K562 (cell line): ENCODE measurements at regions not wholly inside any gene's neighbourhood (a gene's known extent, or its start where the extent isn't known, plus 50 kb on each side); places are given as distances from the start of the nearest gene placed in this dataset.
A peak's percentile ranks its signal among the peaks of the same experiment; 100 is the strongest.

Source experiments
- ASH1L ChIP-seq: fragments of 450-650 bp; IDR thresholded peaks from 2 replicates; pipeline ENCODE4 v1.6.1; 2018; ENCODE audit warnings: borderline replicate concordance, mild to moderate bottlenecking, low read depth; ENCODE audit not compliant: partially characterized antibody
- BRCA1 ChIP-seq, 2 experiments: fragments of 450-650 bp in 1 of 2; sonication (generic) in 1 of 2; formaldehyde crosslinking in 1 of 2; IDR thresholded peaks; 2 replicates each; pipeline versions ENCODE4 v1.5.0 to v1.6.1; 2017 to 2020; ENCODE audit warnings: mild to moderate bottlenecking in 1 of 2, missing genetic modification reagents in 1 of 2
- BRD4 ChIP-seq: fragments of 200-600 bp; sonication (generic); IDR thresholded peaks from 2 replicates; pipeline ENCODE4 v1.6.1; 2017; ENCODE audit warnings: inconsistent platforms
- CHD2 ChIP-seq: IDR thresholded peaks from 2 replicates; pipeline ENCODE4 v1.6.1; 2011; ENCODE audit warnings: low read depth, low read length
- ELF1 ChIP-seq: fragments of 200-800 bp; sonication (Bioruptor generic); IDR thresholded peaks from 2 replicates; pipeline ENCODE4 v1.6.1; 2016; ENCODE audit warnings: missing genetic modification characterization, missing compliant biosample characterization
- EP400 ChIP-seq: fragments of 450-650 bp; IDR thresholded peaks from 2 replicates; pipeline ENCODE4 v1.6.1; 2017; ENCODE audit warnings: antibody characterized with exemption, mild to moderate bottlenecking, moderate library complexity
- ETV5 ChIP-seq: sonication (generic); formaldehyde crosslinking; IDR thresholded peaks from 2 replicates; pipeline ENCODE4 v1.4.0; 2020; ENCODE audit warnings: low read depth, mild to moderate bottlenecking, missing genetic modification reagents
- HLTF ChIP-seq: fragments of 450-650 bp; IDR thresholded peaks from 2 replicates; pipeline ENCODE4 v1.6.1; 2016
- HMG20A ChIP-seq: fragments of 450-650 bp; formaldehyde crosslinking; conservative IDR thresholded peaks from 2 replicates; pipeline ENCODE4 v1.4.0; 2020; ENCODE audit warnings: mild to moderate bottlenecking, mixed read lengths
- MIER1 ChIP-seq: fragments of 450-650 bp; IDR thresholded peaks from 2 replicates; pipeline ENCODE4 v1.6.1; 2016; ENCODE audit warnings: antibody characterized with exemption, mild to moderate bottlenecking, low read depth
- MTF1 ChIP-seq: fragments of 250-450 bp; sonication (Bioruptor Pico); IDR thresholded peaks from 2 replicates; pipeline ENCODE4 v1.9.0; 2021; ENCODE audit warnings: moderate library complexity, mild to moderate bottlenecking, inconsistent platforms, borderline replicate concordance
- NCOA6 ChIP-seq: fragments of 450-650 bp; IDR thresholded peaks from 2 replicates; pipeline ENCODE4 v1.6.1; 2017; ENCODE audit warnings: mild to moderate bottlenecking
- PHF21A ChIP-seq: fragments of 450-650 bp; IDR thresholded peaks from 2 replicates; pipeline ENCODE4 v1.6.1; 2017; ENCODE audit warnings: low read depth, borderline replicate concordance
- ZNF507 ChIP-seq: conservative IDR thresholded peaks from 2 replicates; pipeline ENCODE4 v1.6.1; 2017; ENCODE audit warnings: missing genetic modification characterization, missing compliant biosample characterization
- ZNF764 ChIP-seq: fragments of 250-450 bp; sonication (Bioruptor Pico); IDR thresholded peaks from 2 replicates; pipeline ENCODE4 v1.4.0; 2020; ENCODE audit warnings: low read depth, mild to moderate bottlenecking, moderate library complexity
- TF ChIP-seq, protein P1 (sequence below): sonication (generic); formaldehyde crosslinking; IDR thresholded peaks from 2 replicates; pipeline ENCODE4 v1.8.0; 2022; ENCODE audit warnings: mild to moderate bottlenecking, missing genetic modification reagents, borderline replicate concordance
- TF ChIP-seq, protein P2 (sequence below): IDR thresholded peaks from 3 replicates; pipeline ENCODE4 v1.6.1; 2011; ENCODE audit warnings: borderline replicate concordance, mild to moderate bottlenecking, moderate library complexity; ENCODE audit not compliant: insufficient read length; ENCODE audit errors: extremely low read depth
- TF ChIP-seq, protein P3 (sequence below): fragments of 450-650 bp; formaldehyde crosslinking; IDR thresholded peaks from 2 replicates; pipeline ENCODE4 v1.4.0; 2020; ENCODE audit warnings: mild to moderate bottlenecking, moderate library complexity
- TF ChIP-seq, protein P4 (sequence below): fragments of 450-650 bp; IDR thresholded peaks from 2 replicates; pipeline ENCODE4 v1.6.1; 2017; ENCODE audit warnings: mild to moderate bottlenecking, moderate library complexity
- TF ChIP-seq, protein P5 (sequence below): sonication (generic); formaldehyde crosslinking; IDR thresholded peaks from 2 replicates; pipeline ENCODE4 v1.8.1; 2023; ENCODE audit warnings: mild to moderate bottlenecking, missing genetic modification reagents

DNA sequence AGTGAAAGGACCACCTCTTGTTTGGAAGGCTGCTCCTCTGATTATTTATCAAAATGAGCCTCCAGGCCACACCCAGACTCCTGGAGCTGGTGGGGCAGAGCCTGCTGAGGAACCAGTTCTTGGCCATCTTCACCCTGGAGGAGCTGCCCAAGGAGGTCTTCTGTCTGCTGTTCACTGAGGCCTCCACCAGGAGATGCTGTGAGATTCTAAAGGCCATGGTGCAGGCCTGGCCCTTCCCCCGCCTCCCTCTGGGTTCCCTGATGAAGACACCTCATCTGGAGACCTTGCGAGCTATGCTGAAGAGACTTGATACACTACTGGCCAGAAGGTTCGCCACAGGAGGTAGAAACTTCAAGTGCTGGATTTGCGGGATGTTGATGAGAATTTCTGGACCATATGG, 61.7 kb upstream of the GJA8 start (continued):
- TF ChIP-seq, protein P1, sequence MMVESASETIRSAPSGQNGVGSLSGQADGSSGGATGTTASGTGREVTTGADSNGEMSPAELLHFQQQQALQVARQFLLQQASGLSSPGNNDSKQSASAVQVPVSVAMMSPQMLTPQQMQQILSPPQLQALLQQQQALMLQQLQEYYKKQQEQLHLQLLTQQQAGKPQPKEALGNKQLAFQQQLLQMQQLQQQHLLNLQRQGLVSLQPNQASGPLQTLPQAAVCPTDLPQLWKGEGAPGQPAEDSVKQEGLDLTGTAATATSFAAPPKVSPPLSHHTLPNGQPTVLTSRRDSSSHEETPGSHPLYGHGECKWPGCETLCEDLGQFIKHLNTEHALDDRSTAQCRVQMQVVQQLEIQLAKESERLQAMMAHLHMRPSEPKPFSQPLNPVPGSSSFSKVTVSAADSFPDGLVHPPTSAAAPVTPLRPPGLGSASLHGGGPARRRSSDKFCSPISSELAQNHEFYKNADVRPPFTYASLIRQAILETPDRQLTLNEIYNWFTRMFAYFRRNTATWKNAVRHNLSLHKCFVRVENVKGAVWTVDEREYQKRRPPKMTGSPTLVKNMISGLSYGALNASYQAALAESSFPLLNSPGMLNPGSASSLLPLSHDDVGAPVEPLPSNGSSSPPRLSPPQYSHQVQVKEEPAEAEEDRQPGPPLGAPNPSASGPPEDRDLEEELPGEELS (CRISPR knock-in tag) = no peak
- TF ChIP-seq BRD4 (no peak), MTF1 (CRISPR knock-in tag) (no peak), ZNF764 (CRISPR knock-in tag) (no peak), NCOA6 (no peak), ELF1 (tag) (no peak), EP400 (no peak), BRCA1 (IDR thresholded peaks at IDR 0.05) (no peak), BRCA1 (CRISPR knock-in tag; IDR thresholded peaks at IDR 0.05) (no peak), PHF21A (no peak), HLTF (no peak), ETV5 (CRISPR knock-in tag) (no peak), CHD2 (no peak), MIER1 (no peak), ASH1L (no peak), ZNF507 (tag) (no peak), HMG20A (CRISPR knock-in tag) (no peak)
- TF ChIP-seq, protein P2, sequence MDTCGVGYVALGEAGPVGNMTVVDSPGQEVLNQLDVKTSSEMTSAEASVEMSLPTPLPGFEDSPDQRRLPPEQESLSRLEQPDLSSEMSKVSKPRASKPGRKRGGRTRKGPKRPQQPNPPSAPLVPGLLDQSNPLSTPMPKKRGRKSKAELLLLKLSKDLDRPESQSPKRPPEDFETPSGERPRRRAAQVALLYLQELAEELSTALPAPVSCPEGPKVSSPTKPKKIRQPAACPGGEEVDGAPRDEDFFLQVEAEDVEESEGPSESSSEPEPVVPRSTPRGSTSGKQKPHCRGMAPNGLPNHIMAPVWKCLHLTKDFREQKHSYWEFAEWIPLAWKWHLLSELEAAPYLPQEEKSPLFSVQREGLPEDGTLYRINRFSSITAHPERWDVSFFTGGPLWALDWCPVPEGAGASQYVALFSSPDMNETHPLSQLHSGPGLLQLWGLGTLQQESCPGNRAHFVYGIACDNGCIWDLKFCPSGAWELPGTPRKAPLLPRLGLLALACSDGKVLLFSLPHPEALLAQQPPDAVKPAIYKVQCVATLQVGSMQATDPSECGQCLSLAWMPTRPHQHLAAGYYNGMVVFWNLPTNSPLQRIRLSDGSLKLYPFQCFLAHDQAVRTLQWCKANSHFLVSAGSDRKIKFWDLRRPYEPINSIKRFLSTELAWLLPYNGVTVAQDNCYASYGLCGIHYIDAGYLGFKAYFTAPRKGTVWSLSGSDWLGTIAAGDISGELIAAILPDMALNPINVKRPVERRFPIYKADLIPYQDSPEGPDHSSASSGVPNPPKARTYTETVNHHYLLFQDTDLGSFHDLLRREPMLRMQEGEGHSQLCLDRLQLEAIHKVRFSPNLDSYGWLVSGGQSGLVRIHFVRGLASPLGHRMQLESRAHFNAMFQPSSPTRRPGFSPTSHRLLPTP = no peak
- TF ChIP-seq, protein P3, sequence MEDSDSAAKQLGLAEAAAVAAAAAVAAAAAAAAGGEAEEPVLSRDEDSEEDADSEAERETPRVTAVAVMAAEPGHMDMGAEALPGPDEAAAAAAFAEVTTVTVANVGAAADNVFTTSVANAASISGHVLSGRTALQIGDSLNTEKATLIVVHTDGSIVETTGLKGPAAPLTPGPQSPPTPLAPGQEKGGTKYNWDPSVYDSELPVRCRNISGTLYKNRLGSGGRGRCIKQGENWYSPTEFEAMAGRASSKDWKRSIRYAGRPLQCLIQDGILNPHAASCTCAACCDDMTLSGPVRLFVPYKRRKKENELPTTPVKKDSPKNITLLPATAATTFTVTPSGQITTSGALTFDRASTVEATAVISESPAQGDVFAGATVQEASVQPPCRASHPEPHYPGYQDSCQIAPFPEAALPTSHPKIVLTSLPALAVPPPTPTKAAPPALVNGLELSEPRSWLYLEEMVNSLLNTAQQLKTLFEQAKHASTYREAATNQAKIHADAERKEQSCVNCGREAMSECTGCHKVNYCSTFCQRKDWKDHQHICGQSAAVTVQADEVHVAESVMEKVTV = 0 out of 2 replicates have a peak, but pooled peaks have one; percentile 4
- TF ChIP-seq, protein P4, sequence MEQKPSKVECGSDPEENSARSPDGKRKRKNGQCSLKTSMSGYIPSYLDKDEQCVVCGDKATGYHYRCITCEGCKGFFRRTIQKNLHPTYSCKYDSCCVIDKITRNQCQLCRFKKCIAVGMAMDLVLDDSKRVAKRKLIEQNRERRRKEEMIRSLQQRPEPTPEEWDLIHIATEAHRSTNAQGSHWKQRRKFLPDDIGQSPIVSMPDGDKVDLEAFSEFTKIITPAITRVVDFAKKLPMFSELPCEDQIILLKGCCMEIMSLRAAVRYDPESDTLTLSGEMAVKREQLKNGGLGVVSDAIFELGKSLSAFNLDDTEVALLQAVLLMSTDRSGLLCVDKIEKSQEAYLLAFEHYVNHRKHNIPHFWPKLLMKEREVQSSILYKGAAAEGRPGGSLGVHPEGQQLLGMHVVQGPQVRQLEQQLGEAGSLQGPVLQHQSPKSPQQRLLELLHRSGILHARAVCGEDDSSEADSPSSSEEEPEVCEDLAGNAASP = no peak
- TF ChIP-seq, protein P5, sequence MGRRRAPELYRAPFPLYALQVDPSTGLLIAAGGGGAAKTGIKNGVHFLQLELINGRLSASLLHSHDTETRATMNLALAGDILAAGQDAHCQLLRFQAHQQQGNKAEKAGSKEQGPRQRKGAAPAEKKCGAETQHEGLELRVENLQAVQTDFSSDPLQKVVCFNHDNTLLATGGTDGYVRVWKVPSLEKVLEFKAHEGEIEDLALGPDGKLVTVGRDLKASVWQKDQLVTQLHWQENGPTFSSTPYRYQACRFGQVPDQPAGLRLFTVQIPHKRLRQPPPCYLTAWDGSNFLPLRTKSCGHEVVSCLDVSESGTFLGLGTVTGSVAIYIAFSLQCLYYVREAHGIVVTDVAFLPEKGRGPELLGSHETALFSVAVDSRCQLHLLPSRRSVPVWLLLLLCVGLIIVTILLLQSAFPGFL (CRISPR knock-in tag) = no peak
